ENCODE measurements at regions not wholly inside any gene's neighbourhood (a gene's known extent, or its start where the extent isn't known, plus 50 kb on each side); places are given as distances from the start of the nearest gene placed in this dataset.

GRCh38 chr12:87320724-87321123 is 708.5 kb downstream of the C12orf50 start:
- no peak for DNase-seq

- DNase-seq: no peak
Observed at GRCh38 chr12:87317302-87317701, 711.9 kb downstream of the C12orf50 start.

DNA sequence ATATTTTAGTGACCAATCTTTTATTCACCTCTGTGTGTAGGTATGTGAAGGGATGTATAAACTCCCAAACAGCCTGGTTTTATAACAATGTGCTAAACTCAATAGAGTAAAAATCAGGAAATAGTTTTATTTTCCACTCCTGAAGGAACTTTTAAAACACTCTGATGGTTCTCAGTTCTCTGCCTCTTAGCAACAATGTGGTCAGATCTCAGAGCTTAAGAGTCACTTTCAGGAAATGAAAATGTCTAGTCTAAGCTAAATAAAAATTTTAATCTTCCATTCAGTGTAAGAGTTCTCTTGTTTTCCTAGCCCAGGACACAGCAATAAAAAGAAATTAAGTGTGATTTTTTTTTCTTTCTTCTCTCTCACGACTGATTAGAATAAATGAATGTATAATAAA is 718.0 kb downstream of the C12orf50 start:
- no peak for DNase-seq

GRCh38 chr12:87310126-87310525 is 719.1 kb downstream of the C12orf50 start:
- no peak for DNase-seq

GRCh38 chr12:87305481-87305880 is 723.7 kb downstream of the C12orf50 start:
- DNase-seq: no peak

- DNase-seq: no peak
Observed at GRCh38 chr12:87304406-87304805, 724.8 kb downstream of the C12orf50 start.

DNA sequence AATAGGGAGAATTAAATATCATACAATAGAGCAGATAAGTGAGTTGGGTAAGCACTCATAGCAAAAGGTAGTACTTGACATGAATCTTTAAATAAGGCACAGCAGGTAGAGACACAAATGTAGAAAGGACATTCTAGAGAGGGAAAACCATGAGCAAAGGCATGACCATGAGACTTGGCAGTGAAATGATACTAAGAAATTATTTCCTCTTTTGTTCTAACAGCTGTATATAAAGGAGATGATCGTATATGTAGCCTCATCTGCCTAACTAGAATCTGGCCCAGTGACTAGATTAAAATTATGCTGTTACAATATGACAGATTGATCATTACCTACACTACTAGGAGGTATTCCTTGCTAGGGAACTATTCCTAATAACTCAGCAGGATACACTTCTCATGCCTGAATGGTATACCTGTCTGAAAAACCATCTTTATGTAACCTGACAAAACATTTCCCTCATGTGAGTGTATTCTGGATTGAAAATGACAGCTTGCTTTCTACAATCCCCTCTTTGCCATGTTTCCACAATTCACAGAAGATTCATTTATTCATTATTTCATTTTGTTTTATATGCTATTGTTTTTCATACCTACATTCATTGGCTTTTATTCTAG is 725.7 kb downstream of the C12orf50 start:
- no peak for DNase-seq

DNA sequence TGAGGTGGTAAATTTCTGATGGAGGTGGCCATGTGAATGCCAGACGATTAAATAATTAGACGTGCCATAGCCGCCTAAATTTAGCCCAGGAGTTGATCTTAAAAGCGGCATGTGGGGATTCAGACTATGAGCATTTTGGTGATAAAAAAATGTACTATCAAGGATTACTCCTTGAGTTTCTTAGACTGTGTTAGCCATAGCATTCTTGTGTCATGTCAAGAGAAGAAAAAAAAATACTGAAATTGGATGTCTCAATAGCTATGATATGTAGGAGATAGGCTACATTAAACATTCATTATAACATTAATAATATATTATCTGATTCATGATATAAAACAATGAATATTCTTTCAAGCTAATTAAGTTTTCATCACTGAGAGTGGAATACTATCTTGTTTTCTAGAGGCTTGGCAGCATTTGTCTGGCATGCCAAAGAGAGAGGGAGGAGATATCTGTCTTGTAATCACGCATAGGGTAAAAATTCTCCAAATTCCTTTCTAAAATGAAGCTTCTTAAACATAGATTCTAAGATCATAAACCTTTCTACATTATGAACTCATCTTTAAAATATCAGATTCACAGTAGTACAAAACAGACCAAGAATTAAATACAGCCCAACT is 727.0 kb downstream of the C12orf50 start:
- no peak for DNase-seq

- no peak for DNase-seq
Observed at GRCh38 chr12:87290505-87290904, 738.7 kb downstream of the C12orf50 start.

DNA sequence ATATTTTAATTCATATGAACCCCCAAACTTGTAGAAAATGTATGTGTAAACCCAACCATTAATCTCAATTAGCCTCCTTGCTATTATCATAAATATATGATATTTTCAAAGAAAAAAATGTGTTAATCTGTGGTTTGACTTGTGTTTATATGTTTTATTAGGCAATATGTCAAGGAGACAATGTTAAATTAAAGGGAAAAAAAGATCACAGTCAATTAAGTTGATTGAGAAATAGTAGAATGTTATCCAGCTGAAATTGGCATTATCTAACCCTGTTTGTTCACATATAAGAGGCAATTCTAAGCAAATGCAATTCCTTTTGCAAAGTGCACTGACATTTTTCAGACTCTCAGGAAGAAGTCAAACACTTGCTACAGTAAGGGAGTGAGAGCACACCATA is 745.3 kb downstream of the C12orf50 start:
- DNase-seq: no peak

GRCh38 chr12:87283111-87283510 is 746.1 kb downstream of the C12orf50 start:
- DNase-seq: no peak

DNA sequence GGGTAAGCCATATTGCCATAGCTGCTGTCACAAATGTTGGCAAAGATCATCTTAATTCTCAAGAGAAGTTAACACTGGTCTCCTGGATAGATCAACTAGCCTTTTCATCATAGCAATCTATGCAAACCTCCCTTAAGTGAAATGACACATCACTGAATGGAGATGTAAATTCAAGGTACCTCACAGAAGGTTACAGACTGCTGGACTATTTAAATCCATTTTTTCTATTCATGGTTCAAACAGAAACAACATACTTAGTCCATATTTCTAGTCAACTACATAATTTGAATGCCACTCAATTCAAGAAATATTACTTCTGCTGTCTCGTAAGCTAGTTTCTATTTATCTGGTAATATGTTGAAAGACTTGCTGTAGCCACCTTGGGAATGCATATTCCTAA is 748.3 kb downstream of the C12orf50 start:
- DNase-seq: no peak

GRCh38 chr12:87280356-87280755 is 748.8 kb downstream of the C12orf50 start:
- no peak for DNase-seq

DNA sequence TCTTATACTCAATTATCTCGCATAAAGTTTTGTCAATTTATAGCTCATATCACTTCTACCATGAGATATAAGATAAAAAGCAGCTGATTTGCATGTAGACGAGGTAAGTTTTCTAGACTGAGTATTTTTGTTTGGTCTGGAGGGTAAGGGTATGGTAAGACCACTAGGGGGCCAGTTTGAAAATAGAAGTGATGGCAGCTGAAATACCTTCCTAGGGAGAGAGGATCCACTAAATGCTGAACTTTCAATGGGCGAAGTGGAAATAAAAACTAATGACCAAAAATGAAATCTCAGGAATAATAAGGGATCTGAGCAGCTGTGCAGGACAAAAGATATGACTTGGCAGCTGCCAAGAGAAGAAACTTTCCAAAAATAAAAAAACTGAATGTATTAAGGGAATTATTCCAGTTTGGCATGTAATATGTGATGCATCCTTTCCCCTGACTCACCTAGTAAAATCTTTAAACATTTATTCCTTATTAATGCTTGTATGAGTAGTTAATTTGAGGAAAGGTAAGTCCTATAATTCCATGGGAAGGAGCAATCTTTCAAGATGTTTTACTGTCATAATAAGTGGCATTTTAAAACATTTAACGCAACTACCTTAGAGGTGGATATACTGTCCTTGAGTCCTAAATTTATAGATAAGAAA is 754.5 kb downstream of the C12orf50 start:
- no peak for DNase-seq

GRCh38 chr12:87272851-87273250 is 756.4 kb downstream of the C12orf50 start:
- no peak for DNase-seq

- DNase-seq: no peak
Observed at GRCh38 chr12:87270919-87271318, 758.3 kb downstream of the C12orf50 start.

- DNase-seq: no peak
Observed at GRCh38 chr12:87266305-87266704, 762.9 kb downstream of the C12orf50 start.

DNA sequence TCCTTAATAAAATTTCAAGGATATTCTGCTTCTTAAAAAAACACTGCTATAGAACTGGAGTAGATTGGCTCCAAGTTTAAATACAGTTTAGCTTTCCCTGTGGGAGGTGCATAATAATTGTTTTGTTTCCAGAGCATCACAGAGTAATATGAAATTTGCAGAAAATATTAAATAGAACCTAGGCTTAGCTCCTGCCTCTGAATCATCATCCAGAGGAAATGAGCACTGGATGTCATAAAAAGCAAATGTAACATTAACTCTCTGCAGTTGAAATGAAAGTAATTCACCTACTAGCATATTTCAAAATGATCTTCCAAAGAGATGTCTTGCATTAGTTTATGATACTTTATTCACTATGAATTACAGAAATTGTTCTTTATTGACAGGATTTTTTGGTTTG is 769.8 kb downstream of the C12orf50 start:
- DNase-seq: no peak

DNA sequence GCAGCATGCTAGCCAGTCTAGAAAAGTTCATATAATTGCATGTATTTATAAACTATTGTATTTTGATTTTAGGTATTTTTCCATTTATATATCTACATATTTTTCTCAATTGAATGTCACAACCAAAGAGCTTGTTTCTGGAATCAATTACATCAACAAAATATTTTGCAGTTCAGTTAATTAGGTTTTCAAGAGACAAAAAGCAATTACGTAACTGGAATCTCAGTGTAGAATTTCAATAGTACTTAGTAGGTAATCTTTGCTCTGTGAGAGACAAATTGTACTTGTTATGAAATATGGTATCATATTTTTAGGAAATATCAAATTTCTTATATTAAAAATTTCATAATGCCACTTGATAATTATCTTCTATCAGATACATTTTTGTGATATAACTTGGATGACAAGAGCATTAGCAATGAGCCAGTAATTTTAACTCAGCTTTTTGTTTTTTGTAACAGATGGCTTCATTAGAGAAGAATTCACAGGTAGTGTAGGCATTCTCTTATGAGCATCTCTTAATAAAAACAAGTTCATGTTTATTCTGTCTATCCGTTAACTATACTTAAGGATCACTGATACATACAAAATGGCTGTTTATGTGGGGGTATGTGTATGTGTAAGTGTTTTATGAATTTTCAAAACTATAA is 774.7 kb downstream of the C12orf50 start:
- DNase-seq: no peak

DNA sequence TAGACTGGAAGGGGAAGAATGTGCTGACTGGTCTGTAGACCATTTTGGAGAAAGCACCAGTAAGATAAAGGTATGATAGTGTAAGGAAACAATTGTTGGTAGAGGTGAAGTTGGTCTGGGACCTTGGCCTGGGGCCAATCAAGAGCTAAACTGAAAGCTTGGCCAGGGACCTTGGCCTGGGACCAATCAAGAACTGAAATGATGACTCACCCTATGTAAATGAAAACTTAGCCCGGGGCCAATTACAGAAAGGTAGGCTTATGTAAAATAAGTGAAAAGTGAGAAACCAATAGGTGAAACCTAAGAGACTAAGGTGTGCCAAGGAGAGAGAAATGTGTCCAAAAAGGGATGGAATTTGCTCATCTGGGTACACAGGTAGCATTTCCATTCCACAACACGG is 776.0 kb downstream of the C12orf50 start:
- DNase-seq: no peak

- no peak for DNase-seq
Observed at GRCh38 chr12:87246726-87247125, 782.5 kb downstream of the C12orf50 start.

GRCh38 chr12:87238466-87238865 is 790.7 kb downstream of the C12orf50 start:
- DNase-seq: no peak

DNA sequence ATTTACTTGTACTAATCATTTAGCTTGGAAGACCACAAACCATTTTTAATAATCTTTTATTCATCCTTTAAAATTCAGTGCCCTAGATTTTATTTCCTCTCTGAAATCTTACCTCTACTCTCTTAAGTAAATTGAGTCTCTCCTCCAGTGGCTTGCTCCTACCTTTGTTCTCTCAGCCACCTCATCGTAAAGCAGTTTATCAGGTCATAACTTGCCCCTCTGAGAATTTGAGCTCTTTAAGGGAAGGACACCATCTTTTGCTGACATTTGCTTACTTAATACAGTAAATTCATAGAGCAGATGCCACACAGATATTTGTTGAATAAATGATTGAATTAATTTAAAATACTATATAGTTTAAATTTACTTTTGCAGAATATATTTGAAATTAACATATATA is 794.3 kb downstream of the C12orf50 start:
- DNase-seq: no peak

DNA sequence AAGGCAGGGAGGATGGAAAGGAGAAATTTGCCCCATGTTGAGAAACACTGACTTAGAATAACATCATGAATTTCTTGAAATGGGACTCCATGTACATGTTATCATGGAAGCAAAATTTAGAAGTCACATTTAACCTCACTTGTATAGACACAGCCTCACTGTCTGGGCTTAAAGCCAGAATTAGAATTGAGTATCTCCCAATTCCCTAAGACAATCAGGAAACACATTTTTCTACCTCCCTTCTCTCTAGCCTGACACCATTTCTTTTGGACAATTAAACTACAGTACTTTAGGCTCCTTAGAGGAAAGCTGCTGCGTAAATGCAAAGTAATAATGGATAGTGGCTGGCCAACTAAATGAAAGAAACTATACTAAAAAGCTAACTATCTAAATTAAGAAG is 795.5 kb downstream of the C12orf50 start:
- no peak for DNase-seq

Measured in GDM1 (cell line).